ENCODE measurements at regions not wholly inside any gene's neighbourhood (a gene's known extent, or its start where the extent isn't known, plus 50 kb on each side); places are given as distances from the start of the nearest gene placed in this dataset.

GRCh38 chr21:16911166-16911607, 601.7 kb upstream of the CXADR start:
- no peak for DNase-seq (ENCODE audit: low read depth)

GRCh38 chr21:16912075-16912474, 600.8 kb upstream of the CXADR start:
- no peak for DNase-seq (ENCODE audit: low read depth)

GRCh38 chr21:16913010-16913409, 599.8 kb upstream of the CXADR start:
- no peak for DNase-seq (ENCODE audit: low read depth)

- no peak for DNase-seq (ENCODE audit: low read depth)
These were observed 584.4 kb upstream of the CXADR start for GRCh38 chr21:16928439-16928838.

GRCh38 chr21:16932314-16932713, 580.5 kb upstream of the CXADR start:
- DNase-seq (ENCODE audit: low read depth) = no peak

- DNase-seq (ENCODE audit: low read depth) = peak; percentile 1
These were observed 570.1 kb upstream of the CXADR start for GRCh38 chr21:16942703-16943102.

GRCh38 chr21:16943231-16943630, 569.6 kb upstream of the CXADR start:
- no peak for DNase-seq (ENCODE audit: low read depth)

- DNase-seq (ENCODE audit: low read depth) = peak; percentile 2
These were observed 567.3 kb upstream of the CXADR start for GRCh38 chr21:16945580-16945979.

- DNase-seq (ENCODE audit: low read depth) = no peak
These were observed 556.0 kb upstream of the CXADR start for GRCh38 chr21:16956824-16957223.

- DNase-seq (ENCODE audit: low read depth) = no peak
These were observed 547.4 kb upstream of the CXADR start for GRCh38 chr21:16965424-16965823.

- DNase-seq (ENCODE audit: low read depth) = no peak
These were observed 544.4 kb upstream of the CXADR start for GRCh38 chr21:16968436-16968835.

GRCh38 chr21:16969636-16970035, 543.2 kb upstream of the CXADR start:
- no peak for DNase-seq (ENCODE audit: low read depth)

GRCh38 chr21:16974060-16974459, 538.8 kb upstream of the CXADR start:
- no peak for DNase-seq (ENCODE audit: low read depth)

- DNase-seq (ENCODE audit: low read depth) = no peak
These were observed 536.6 kb upstream of the CXADR start for GRCh38 chr21:16976193-16976592.

GRCh38 chr21:16978309-16978895, 534.4 kb upstream of the CXADR start:
- DNase-seq (ENCODE audit: low read depth) = no peak

GRCh38 chr21:16979574-16979973, 533.3 kb upstream of the CXADR start:
- DNase-seq (ENCODE audit: low read depth) = no peak

GRCh38 chr21:16983420-16983819, 529.4 kb upstream of the CXADR start:
- DNase-seq (ENCODE audit: low read depth) = no peak

GRCh38 chr21:16992448-16992847, 520.4 kb upstream of the CXADR start:
- DNase-seq (ENCODE audit: low read depth) = no peak

- no peak for DNase-seq (ENCODE audit: low read depth)
These were observed 519.3 kb upstream of the CXADR start for GRCh38 chr21:16993416-16994038.

- DNase-seq (ENCODE audit: low read depth) = no peak
These were observed 510.1 kb upstream of the CXADR start for GRCh38 chr21:17002594-17003257.

- DNase-seq (ENCODE audit: low read depth) = no peak
These were observed 509.6 kb upstream of the CXADR start for GRCh38 chr21:17003258-17003615.

- DNase-seq (ENCODE audit: low read depth) = no peak
These were observed 509.0 kb upstream of the CXADR start for GRCh38 chr21:17003763-17004373.

- no peak for DNase-seq (ENCODE audit: low read depth)
These were observed 480.6 kb upstream of the CXADR start for GRCh38 chr21:17032141-17032655.
